ENCODE measurements at regions not wholly inside any gene's neighbourhood (a gene's known extent, or its start where the extent isn't known, plus 50 kb on each side); places are given as distances from the start of the nearest gene placed in this dataset.
A peak's percentile ranks its signal among the peaks of the same experiment; 100 is the strongest.

GRCh38 chr16:54533856-54534490 is 247.4 kb upstream of the IRX3 start:
- Mint-ChIP-seq H3K4me3 (no peak overlapping the region), H3K27ac (no peak overlapping the region), H3K36me3 (no peaks in the 10 kb centered on the region), H3K27me3 (no peaks in the 10 kb centered on the region), H3K9me3 (peaks cover 4% of the 10 kb centered on the region), H3K4me1 (ENCODE audit: low read depth in 2 of 2) (no peaks in the 10 kb centered on the region)
- DNase-seq (ENCODE audit: low spot score) (no peak), ATAC-seq (no peak)

DNA sequence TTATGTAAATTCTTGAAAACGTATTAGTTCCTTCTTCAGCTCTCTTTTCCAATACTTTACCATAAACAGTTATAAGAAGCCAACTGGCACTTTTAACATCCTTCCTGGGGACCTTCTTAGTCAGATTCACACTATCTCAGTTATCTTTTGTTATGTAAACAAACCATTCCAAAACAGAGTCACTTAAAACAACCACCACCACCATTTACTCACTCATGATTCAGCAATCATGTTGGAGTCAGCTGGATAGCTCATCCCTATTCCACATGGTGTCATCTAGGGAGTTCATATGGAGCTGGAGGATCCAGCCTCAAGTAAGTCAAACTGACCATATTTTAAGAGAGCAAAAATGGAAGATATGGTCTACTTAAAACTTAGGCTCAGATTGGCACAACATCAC is 240.3 kb upstream of the IRX3 start:
- no peak overlapping the region for H3K4me3 Mint-ChIP-seq
- peaks cover 3% of the 10 kb centered on the region for H3K9me3 Mint-ChIP-seq
- H3K4me1 Mint-ChIP-seq (ENCODE audit: low read depth in 2 of 2), result no peaks in the 10 kb centered on the region
- H3K27ac Mint-ChIP-seq, result no peak overlapping the region
- peaks cover 0 to 8% of the 10 kb centered on the region in 2 donors for H3K27me3 Mint-ChIP-seq
- no peak for ATAC-seq
- H3K36me3 Mint-ChIP-seq, result no peaks in the 10 kb centered on the region
- no peak for DNase-seq (ENCODE audit: low spot score)

- no peak for DNase-seq (ENCODE audit: low spot score)
- no peak for ATAC-seq
- H3K27me3 Mint-ChIP-seq, result peaks cover 0 to 8% of the 10 kb centered on the region in 2 donors
- no peak overlapping the region for H3K4me3 Mint-ChIP-seq
- no peaks in the 10 kb centered on the region for H3K4me1 Mint-ChIP-seq (ENCODE audit: low read depth in 2 of 2)
- no peak overlapping the region for H3K27ac Mint-ChIP-seq
- peaks cover 3% of the 10 kb centered on the region for H3K9me3 Mint-ChIP-seq
- no peaks in the 10 kb centered on the region for H3K36me3 Mint-ChIP-seq
Measured at GRCh38 chr16:54526087-54526486, 239.5 kb upstream of the IRX3 start.

- H3K4me3 Mint-ChIP-seq, result no peak overlapping the region
- peaks cover 3% of the 10 kb centered on the region for H3K9me3 Mint-ChIP-seq
- H3K36me3 Mint-ChIP-seq, result no peaks in the 10 kb centered on the region
- no peaks in the 10 kb centered on the region for H3K4me1 Mint-ChIP-seq (ENCODE audit: low read depth in 2 of 2)
- H3K27ac Mint-ChIP-seq, result no peak overlapping the region
- peaks cover 0 to 8% of the 10 kb centered on the region in 2 donors for H3K27me3 Mint-ChIP-seq
- no peak for ATAC-seq
- DNase-seq (ENCODE audit: low spot score), result no peak
Measured at GRCh38 chr16:54525104-54525503, 238.5 kb upstream of the IRX3 start.

DNA sequence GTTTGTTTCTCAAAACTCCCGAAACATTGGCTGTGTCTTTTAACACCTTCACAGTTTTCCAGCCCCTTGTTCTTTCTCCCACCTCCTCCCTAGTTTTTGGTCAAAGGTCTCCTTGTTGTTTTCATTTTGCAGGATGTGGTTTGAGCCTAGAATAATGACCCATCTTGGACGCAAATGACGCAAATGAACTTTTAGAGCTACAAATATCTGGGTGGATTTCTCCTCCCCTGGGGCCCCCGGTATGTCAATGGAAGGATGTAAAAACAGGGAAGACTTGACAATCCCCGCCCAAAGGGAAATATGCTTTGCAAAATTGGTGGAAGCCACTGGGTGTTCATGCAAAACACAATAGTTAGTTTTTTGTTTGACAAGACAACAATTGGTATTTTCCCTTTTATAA is 236.0 kb upstream of the IRX3 start:
- DNase-seq (ENCODE audit: low spot score), result no peak
- no peak overlapping the region for H3K4me3 Mint-ChIP-seq
- no peak for ATAC-seq
- H3K9me3 Mint-ChIP-seq, result peaks cover 3% of the 10 kb centered on the region
- no peaks in the 10 kb centered on the region for H3K36me3 Mint-ChIP-seq
- H3K4me1 Mint-ChIP-seq (ENCODE audit: low read depth in 2 of 2), result no peaks in the 10 kb centered on the region
- H3K27me3 Mint-ChIP-seq, result peaks cover 0 to 8% of the 10 kb centered on the region in 2 donors
- no peak overlapping the region for H3K27ac Mint-ChIP-seq

DNA sequence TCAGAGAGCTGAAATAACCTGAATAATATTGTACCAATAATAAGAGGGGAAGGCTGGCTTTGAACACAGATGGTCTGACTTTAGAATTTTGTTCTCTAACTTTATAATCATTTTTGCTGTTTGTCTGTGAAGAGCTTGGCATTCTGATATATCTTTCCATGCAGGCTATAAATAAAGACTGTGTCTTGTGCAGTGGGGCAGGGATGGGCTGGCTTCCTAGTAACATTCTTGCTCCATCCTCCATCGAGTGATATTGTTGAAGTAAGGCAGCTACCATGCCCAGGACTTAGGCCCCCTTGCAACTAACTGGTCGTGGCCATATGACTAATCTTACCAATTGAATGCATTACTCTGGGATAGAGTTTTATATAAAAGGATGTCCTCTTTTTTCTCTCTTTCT is 234.7 kb upstream of the IRX3 start:
- Mint-ChIP-seq H3K9me3 (peaks cover 4% of the 10 kb centered on the region), H3K27me3 (no peaks in the 10 kb centered on the region), H3K36me3 (no peaks in the 10 kb centered on the region), H3K27ac (no peak overlapping the region), H3K4me3 (no peak overlapping the region), H3K4me1 (ENCODE audit: low read depth in 2 of 2) (no peaks in the 10 kb centered on the region)
- DNase-seq (ENCODE audit: low spot score) (no peak), ATAC-seq (no peak)

DNA sequence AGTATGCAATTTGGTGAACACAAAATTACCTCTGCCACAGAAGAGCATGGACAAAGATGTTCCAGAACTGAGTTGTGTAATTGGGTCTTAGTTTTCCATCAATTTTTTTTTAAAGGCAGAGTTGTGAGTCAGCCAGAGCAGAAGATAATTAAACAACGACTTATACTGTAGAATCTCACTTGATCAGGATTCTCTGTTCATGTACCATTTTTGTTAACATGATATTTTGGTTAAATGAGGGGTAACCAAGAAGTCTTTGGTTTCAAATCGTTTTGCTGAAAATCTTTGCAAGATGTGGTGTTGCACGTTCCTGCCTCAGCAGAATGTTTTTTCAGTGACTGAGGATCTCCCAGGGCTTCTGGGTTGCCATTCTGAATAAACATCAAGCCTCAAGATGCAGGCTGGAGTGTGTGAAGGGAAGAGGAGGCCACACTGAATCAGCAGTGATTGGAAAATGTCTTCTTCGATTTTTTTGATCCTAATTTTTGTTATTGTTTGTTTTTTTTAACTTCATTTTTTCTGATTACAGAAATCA is 232.6 kb upstream of the IRX3 start:
- Mint-ChIP-seq H3K4me1 (ENCODE audit: low read depth in 2 of 2) (no peaks in the 10 kb centered on the region), H3K9me3 (peaks cover 3% of the 10 kb centered on the region), H3K27ac (no peak overlapping the region), H3K4me3 (no peak overlapping the region), H3K36me3 (no peaks in the 10 kb centered on the region), H3K27me3 (no peaks in the 10 kb centered on the region)
- DNase-seq (ENCODE audit: low spot score), result no peak
- ATAC-seq, result no peak

GRCh38 chr16:54517181-54517580 is 230.6 kb upstream of the IRX3 start:
- H3K27ac Mint-ChIP-seq, result no peak overlapping the region
- DNase-seq (ENCODE audit: low spot score) (no peak), ATAC-seq (peak in 1 of 2 donors; percentile 24)
- no peaks in the 10 kb centered on the region for H3K27me3 Mint-ChIP-seq
- no peaks in the 10 kb centered on the region for H3K36me3 Mint-ChIP-seq
- peaks cover 3% of the 10 kb centered on the region for H3K9me3 Mint-ChIP-seq
- H3K4me3 Mint-ChIP-seq, result no peak overlapping the region
- no peaks in the 10 kb centered on the region for H3K4me1 Mint-ChIP-seq (ENCODE audit: low read depth in 2 of 2)

GRCh38 chr16:54512467-54512995 is 225.9 kb upstream of the IRX3 start:
- no peak for ATAC-seq
- H3K27me3 Mint-ChIP-seq, result no peaks in the 10 kb centered on the region
- H3K4me1 Mint-ChIP-seq (ENCODE audit: low read depth in 2 of 2), result no peaks in the 10 kb centered on the region

DNA sequence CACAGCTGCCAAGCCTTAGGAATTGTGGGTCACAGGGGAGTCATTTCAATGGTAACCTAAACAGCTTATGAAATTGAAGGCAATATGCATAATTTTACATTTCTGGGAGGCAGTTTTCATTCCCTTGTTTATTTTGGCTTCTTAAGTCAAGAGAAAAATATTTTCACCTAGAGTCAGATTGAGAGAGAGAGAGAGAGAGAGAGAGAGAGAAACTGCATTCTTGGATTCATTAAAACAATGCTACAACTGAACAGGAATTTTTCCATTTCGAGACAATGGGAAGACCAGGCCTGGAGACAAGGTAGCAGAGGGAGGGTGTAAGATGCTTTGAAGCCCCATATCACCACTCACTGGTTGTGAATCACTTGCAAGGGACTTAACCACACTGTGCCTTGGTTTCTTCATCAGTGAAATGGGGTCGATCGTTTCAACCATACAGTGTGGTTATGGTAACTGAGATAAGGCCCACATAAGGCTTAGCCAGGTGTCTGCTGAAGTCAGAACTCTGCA is 224.7 kb upstream of the IRX3 start:
- Mint-ChIP-seq H3K9me3 (peaks cover under 1% of the 10 kb centered on the region), H3K4me1 (ENCODE audit: low read depth in 2 of 2) (no peaks in the 10 kb centered on the region), H3K27ac (no peak overlapping the region), H3K36me3 (no peaks in the 10 kb centered on the region), H3K4me3 (no peak overlapping the region), H3K27me3 (peaks cover 3 to 9% of the 10 kb centered on the region in 2 donors)
- ATAC-seq (no peak), DNase-seq (ENCODE audit: low spot score) (no peak)

More at GRCh38 chr16:54512467-54512995, 225.9 kb upstream of the IRX3 start:
- no peak overlapping the region for H3K4me3 Mint-ChIP-seq
- no peak for DNase-seq (ENCODE audit: low spot score)
- H3K36me3 Mint-ChIP-seq, result no peaks in the 10 kb centered on the region
- H3K9me3 Mint-ChIP-seq, result peaks cover 3% of the 10 kb centered on the region
- no peak overlapping the region for H3K27ac Mint-ChIP-seq

DNA sequence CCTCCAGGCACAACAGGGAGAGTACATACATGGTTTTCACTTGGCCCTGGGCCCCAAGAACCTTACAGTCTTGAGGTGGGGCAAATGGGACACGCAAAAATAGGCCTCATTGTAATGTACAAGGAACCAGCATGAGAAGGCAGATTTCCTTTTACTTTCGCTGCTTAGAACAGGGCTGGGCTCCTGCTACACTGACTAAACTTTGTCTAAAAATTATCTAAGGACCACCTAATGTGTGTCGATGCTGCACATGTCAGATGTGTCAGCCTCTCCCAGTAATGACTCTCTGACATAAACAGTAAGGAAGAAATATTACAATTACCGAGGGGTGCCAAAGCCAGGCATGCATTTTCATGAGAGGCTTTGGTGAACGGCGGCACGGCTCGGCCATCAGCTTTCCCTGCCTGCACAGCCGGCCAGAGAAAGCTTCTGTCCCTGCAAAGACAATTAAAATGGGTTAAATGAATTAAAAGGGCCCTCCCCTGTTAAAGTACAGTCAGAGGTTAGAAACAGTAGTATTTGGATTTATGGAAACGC is 224.2 kb upstream of the IRX3 start:
- H3K27ac Mint-ChIP-seq, result no peak overlapping the region
- H3K4me3 Mint-ChIP-seq, result no peak overlapping the region
- no peaks in the 10 kb centered on the region for H3K9me3 Mint-ChIP-seq
- no peak for ATAC-seq
- peaks cover 5 to 14% of the 10 kb centered on the region in 2 donors for H3K27me3 Mint-ChIP-seq
- no peaks in the 10 kb centered on the region for H3K36me3 Mint-ChIP-seq
- DNase-seq (ENCODE audit: low spot score), result no peak
- no peaks in the 10 kb centered on the region for H3K4me1 Mint-ChIP-seq (ENCODE audit: low read depth in 2 of 2)

GRCh38 chr16:54509456-54509855 is 222.9 kb upstream of the IRX3 start:
- Mint-ChIP-seq H3K4me3 (no peak overlapping the region), H3K36me3 (no peaks in the 10 kb centered on the region), H3K27me3 (peaks cover 10 to 27% of the 10 kb centered on the region in 2 donors), H3K4me1 (ENCODE audit: low read depth in 2 of 2) (no peaks in the 10 kb centered on the region), H3K27ac (no peak overlapping the region), H3K9me3 (no peaks in the 10 kb centered on the region)
- DNase-seq (ENCODE audit: low spot score), result no peak
- no peak for ATAC-seq

- Mint-ChIP-seq H3K27ac (no peak overlapping the region), H3K36me3 (no peaks in the 10 kb centered on the region), H3K4me1 (ENCODE audit: low read depth in 2 of 2) (no peaks in the 10 kb centered on the region)
Measured at GRCh38 chr16:54508351-54508750, 221.8 kb upstream of the IRX3 start.

DNA sequence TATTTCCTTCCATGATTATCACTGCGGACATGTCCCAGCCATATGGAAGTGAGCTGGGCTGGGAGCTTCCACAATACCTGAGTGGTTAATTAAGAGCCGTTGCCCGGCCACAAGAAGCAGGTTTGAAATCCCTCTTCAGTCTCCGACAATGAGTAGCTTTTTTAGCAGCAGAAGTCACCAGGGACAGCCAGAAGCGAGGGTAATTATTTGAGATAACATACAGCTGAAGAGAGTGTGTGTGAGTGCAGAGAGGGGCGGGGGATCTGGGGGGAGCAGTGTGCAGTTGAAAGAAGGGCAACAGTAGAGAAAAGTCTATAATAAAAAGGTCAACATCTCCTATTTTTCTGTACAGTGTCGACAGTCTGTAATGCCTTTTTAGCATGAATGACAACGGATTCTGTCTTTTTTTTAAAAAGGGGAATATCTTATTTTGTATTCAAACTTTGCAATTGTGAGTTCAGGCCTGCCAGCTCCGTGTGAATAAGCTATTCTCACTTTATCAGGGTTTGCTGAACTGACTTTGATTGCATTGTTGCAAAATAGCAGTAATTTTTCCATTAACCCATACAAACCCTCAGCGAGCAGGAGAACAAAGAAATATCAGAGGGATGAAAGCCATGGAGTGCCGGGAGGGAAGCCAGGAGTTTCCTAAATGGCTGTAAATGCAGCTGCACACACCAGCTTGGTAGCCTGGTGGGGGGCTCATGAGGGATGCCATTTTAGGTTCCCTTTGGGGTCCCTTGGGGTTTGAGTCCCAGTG is 220.3 kb upstream of the IRX3 start:
- no peak overlapping the region for H3K27ac Mint-ChIP-seq
- H3K36me3 Mint-ChIP-seq, result no peaks in the 10 kb centered on the region
- ATAC-seq, result no peak

More at GRCh38 chr16:54508351-54508750, 221.8 kb upstream of the IRX3 start:
- ATAC-seq (no peak), DNase-seq (ENCODE audit: low spot score) (no peak)
- H3K9me3 Mint-ChIP-seq, result no peaks in the 10 kb centered on the region
- peaks cover 10 to 28% of the 10 kb centered on the region in 2 donors for H3K27me3 Mint-ChIP-seq
- no peak overlapping the region for H3K4me3 Mint-ChIP-seq

More for the DNA sequence above, 220.3 kb upstream of the IRX3 start:
- Mint-ChIP-seq H3K27me3 (peaks cover 10 to 28% of the 10 kb centered on the region in 2 donors), H3K4me1 (ENCODE audit: low read depth in 2 of 2) (no peaks in the 10 kb centered on the region), H3K9me3 (no peaks in the 10 kb centered on the region), H3K4me3 (no peak overlapping the region)
- no peak for DNase-seq (ENCODE audit: low spot score)

Measured in natural killer cell treated with Interleukin-12 subunit alpha and Interleukin-12 subunit beta and Interleukin-15 and Interleukin-18, amount 100 ng/mL, for 72 hours (primary cell).